ENCODE measurements at regions not wholly inside any gene's neighbourhood (a gene's known extent, or its start where the extent isn't known, plus 50 kb on each side); places are given as distances from the start of the nearest gene placed in this dataset.

DNA sequence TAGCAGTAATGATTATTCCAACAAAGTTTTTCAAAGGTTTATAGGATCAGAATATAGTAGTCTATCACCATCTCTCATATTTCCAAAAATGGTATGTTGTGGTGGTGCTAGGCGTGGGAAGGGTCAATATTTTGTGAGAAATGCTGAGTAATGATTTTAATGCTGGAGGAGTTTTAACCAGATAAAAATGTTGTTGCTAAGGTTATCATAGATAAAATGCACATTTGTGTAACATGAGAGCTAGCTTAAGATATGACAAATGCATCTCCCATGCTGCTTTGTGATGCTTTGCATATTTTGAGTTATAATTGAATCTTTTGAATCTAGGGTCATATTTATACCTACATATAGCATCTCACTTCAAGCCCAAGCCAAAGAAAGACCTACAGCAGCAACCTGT is 103.9 kb upstream of the ROBO1 start:
- DNase-seq (ENCODE audit: low spot score), result no peak
- Histone ChIP-seq H3K4me1 (ENCODE audit: control insufficient read depth in 4 of 4, insufficient read depth in 4 of 4, low read length in 3 of 4) (no peaks in the 10 kb centered on the region), H3K27ac (ENCODE audit: low read depth in 1 of 2, low read length in 2 of 2) (no peak overlapping the region), H3K36me3 (ENCODE audit: control insufficient read depth in 4 of 4, insufficient read depth in 3 of 4, low read depth in 1 of 4, low read length in 3 of 4) (no peaks in the 10 kb centered on the region), H3K4me3 (ENCODE audit: low read depth in 1 of 3, low read length in 3 of 3) (no peak overlapping the region), H3K9me3 (ENCODE audit: control insufficient read depth in 4 of 4, low read length in 3 of 4) (no peaks in the 10 kb centered on the region), H3K9ac (ENCODE audit: low read depth in 1 of 2, low read length in 2 of 2) (no peak overlapping the region), H3K27me3 (ENCODE audit: control insufficient read depth in 4 of 4, insufficient read depth in 4 of 4, low read length in 3 of 4) (no peaks in the 10 kb centered on the region)
- 51% methylated on average over 1 of the region's 1 CpG for WGBS
- no peak for TF ChIP-seq HNF4A (conservative IDR thresholded peaks at IDR 0.05)
- no peak for TF ChIP-seq ATF3 (IDR thresholded peaks at IDR 0.05)
- no peak for TF ChIP-seq MAX (IDR thresholded peaks at IDR 0.05)
- TF ChIP-seq GABPA (IDR thresholded peaks at IDR 0.05 in 1 of 2, conservative IDR thresholded peaks at IDR 0.05 in 1 of 2), result no peak
- no peak for TF ChIP-seq TAF1 (conservative IDR thresholded peaks at IDR 0.05)
- TF ChIP-seq ZBTB33 (IDR thresholded peaks at IDR 0.05), result no peak
- TF ChIP-seq YY1 (IDR thresholded peaks at IDR 0.05), result no peak
- no peak for TF ChIP-seq REST (IDR thresholded peaks at IDR 0.05)
- TF ChIP-seq RAD21 (IDR thresholded peaks at IDR 0.05), result no peak
- TF ChIP-seq FOXA1 (IDR thresholded peaks at IDR 0.05), result no peak
- TF ChIP-seq EGR1 (IDR thresholded peaks at IDR 0.05; ENCODE audit: low read depth in 2 of 2), result no peak
- no peak for TF ChIP-seq JUND (IDR thresholded peaks at IDR 0.05)
- TF ChIP-seq NR2F2 (IDR thresholded peaks at IDR 0.05), result no peak
- TF ChIP-seq, protein P1, sequence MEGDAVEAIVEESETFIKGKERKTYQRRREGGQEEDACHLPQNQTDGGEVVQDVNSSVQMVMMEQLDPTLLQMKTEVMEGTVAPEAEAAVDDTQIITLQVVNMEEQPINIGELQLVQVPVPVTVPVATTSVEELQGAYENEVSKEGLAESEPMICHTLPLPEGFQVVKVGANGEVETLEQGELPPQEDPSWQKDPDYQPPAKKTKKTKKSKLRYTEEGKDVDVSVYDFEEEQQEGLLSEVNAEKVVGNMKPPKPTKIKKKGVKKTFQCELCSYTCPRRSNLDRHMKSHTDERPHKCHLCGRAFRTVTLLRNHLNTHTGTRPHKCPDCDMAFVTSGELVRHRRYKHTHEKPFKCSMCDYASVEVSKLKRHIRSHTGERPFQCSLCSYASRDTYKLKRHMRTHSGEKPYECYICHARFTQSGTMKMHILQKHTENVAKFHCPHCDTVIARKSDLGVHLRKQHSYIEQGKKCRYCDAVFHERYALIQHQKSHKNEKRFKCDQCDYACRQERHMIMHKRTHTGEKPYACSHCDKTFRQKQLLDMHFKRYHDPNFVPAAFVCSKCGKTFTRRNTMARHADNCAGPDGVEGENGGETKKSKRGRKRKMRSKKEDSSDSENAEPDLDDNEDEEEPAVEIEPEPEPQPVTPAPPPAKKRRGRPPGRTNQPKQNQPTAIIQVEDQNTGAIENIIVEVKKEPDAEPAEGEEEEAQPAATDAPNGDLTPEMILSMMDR (IDR thresholded peaks at IDR 0.05; ENCODE audit: low read depth, low read length, missing input control), result no peak
- TF ChIP-seq HNF4G (IDR thresholded peaks at IDR 0.05), result no peak
- TF ChIP-seq SP1 (IDR thresholded peaks at IDR 0.05), result no peak
- TF ChIP-seq RXRA (IDR thresholded peaks at IDR 0.05), result no peak
- TF ChIP-seq FOXA2 (IDR thresholded peaks at IDR 0.05), result no peak

- Histone ChIP-seq H3K36me3 (ENCODE audit: control insufficient read depth in 4 of 4, insufficient read depth in 3 of 4, low read depth in 1 of 4, low read length in 3 of 4) (no peaks in the 10 kb centered on the region), H3K9me3 (ENCODE audit: control insufficient read depth in 4 of 4, low read length in 3 of 4) (no peaks in the 10 kb centered on the region), H3K9ac (ENCODE audit: low read depth in 1 of 2, low read length in 2 of 2) (no peak overlapping the region), H3K27me3 (ENCODE audit: control insufficient read depth in 4 of 4, insufficient read depth in 4 of 4, low read length in 3 of 4) (no peaks in the 10 kb centered on the region), H3K4me3 (ENCODE audit: low read depth in 1 of 3, low read length in 3 of 3) (no peak overlapping the region), H3K27ac (ENCODE audit: low read depth in 1 of 2, low read length in 2 of 2) (no peak overlapping the region), H3K4me1 (ENCODE audit: control insufficient read depth in 4 of 4, insufficient read depth in 4 of 4, low read length in 3 of 4) (no peaks in the 10 kb centered on the region)
- DNase-seq (ENCODE audit: low spot score), result no peak
- no peak for TF ChIP-seq YY1 (IDR thresholded peaks at IDR 0.05)
- no peak for TF ChIP-seq FOXA2 (IDR thresholded peaks at IDR 0.05)
- TF ChIP-seq, protein P1 (IDR thresholded peaks at IDR 0.05; ENCODE audit: low read depth, low read length, missing input control), result no peak
- no peak for TF ChIP-seq JUND (IDR thresholded peaks at IDR 0.05)
- no peak for TF ChIP-seq NR2F2 (IDR thresholded peaks at IDR 0.05)
- no peak for TF ChIP-seq RXRA (IDR thresholded peaks at IDR 0.05)
- no peak for TF ChIP-seq HNF4A (conservative IDR thresholded peaks at IDR 0.05)
- no peak for TF ChIP-seq TAF1 (conservative IDR thresholded peaks at IDR 0.05)
- no peak for TF ChIP-seq REST (IDR thresholded peaks at IDR 0.05)
- no peak for TF ChIP-seq EGR1 (IDR thresholded peaks at IDR 0.05; ENCODE audit: low read depth in 2 of 2)
- no peak for TF ChIP-seq FOXA1 (IDR thresholded peaks at IDR 0.05)
- TF ChIP-seq GABPA (IDR thresholded peaks at IDR 0.05 in 1 of 2, conservative IDR thresholded peaks at IDR 0.05 in 1 of 2), result no peak
- TF ChIP-seq MAX (IDR thresholded peaks at IDR 0.05), result no peak
Observed at GRCh38 chr3:79870313-79870620, 102.5 kb upstream of the ROBO1 start.
